ENCODE measurements at regions not wholly inside any gene's neighbourhood (a gene's known extent, or its start where the extent isn't known, plus 50 kb on each side); places are given as distances from the start of the nearest gene placed in this dataset.
"Not testable (repeated sequence)": the region's sequence is repeated elsewhere in the genome, so short reads cannot be mapped to it uniquely, and the experiment has no call there.

DNA sequence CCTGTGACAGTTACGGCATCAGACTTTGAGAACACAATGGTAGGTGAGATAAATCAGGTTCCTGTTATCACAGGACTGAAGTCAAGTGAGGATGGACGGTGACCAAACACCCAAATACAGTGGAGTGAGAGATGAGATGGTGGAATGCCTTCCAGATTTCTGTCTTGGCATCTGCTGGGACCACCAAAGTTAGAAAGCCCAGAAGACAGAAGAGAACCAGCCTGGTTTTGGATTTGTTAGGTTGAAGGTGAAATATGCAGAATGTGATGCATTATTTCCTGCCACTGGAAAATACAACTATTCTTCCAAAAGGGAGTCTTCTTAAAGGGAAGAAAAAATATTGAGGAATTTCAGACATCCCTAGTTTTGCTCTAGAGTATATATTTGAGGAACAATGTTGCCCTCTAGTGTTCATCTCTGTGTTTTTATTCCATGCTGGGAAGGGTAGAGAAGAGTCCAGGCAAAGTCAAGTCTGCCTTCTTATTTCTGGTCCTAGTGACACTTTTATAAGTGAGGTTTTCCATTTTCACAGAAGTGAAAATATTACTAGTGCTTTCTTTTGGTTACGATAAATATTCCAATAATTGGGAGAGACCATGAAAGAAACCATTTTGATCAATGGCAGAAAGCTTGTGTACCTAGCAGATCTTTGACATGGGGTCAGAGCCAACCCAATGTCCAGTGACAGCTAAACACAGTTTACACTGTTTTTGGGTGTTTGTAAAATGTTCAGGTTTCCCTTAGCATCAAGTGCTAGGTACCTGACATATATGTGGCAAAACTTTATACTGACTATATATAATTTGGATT lies 142.3 kb upstream of the ANKH start:
- FAIRE-seq = peak; percentile 89

DNA sequence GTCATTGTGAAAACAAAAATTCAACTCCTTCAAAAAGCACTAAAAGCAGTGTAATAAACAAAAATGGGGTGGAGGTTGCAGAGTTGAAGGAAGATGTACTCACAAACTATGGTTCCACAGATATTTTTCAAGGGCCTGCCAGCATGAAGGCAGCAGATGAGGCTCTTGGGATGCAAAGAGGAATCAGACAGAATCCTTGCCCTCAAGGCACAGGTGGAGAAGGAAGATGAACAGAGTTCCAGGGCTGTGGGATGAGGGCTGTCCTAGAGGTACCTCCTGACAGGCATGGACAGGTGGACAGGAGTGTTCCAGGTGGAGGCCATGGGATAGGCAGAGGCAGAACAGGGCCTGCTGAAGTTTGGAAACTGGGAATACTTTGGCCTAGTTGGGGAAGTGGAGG lies 140.5 kb upstream of the ANKH start:
- FAIRE-seq = no peak

DNA sequence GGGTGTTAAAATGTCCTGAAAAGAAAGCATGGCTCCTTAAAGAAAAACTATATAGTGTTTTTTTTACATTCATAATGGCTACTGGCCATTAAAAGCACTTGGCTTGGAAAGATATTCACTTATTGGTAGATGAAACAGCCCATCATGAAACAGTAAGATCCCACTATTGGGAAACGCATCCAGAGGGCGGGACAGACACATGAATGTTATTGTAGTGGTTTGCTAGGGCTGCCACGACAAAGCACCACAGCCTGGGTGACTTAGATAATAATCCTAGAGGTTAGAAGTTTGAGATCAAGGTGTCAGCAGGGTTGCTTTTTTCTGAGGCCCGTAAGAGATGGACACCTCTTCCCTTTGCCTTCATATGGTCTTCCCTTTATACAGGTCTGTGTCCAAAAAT lies 139.4 kb upstream of the ANKH start:
- FAIRE-seq = no peak

DNA sequence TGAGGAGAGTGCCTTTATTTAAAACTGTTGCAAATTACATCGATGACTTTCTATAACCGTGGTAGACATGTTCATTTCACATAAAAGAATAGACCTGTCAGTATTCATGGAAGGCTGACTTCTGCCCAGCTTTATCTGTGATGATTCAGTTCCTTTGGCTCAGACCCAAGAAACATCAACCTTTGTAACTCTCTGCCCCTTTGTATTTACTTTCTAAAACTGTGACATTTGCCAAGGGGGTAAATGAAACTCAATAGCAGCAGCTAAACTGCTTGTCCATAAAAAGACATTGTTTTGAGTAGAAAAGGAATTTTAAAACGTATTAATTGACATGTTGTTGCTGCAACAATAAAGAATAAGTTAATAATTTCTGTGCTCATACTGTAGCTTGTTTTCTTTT lies 137.8 kb upstream of the ANKH start:
- FAIRE-seq = no peak

DNA sequence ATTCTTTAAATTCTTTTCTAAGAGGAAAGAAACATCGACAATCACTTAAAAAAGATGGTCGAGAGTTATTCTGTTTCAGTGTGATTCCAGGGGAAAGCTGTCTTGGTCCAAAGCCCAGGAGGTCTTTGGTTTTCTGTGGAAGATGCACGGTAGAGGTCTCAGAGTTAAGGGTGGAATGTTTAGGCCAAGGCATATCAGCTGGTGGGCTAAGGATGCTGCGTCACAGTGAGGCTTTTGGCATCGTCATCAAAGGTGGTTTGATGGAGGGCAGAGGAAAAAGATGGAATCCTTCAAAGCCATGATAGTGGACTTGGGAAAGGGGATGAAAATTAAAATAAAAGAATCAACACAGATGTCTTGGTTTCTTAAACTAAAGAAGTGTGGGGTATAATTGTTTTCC lies 137.3 kb upstream of the ANKH start:
- no peak for FAIRE-seq

DNA sequence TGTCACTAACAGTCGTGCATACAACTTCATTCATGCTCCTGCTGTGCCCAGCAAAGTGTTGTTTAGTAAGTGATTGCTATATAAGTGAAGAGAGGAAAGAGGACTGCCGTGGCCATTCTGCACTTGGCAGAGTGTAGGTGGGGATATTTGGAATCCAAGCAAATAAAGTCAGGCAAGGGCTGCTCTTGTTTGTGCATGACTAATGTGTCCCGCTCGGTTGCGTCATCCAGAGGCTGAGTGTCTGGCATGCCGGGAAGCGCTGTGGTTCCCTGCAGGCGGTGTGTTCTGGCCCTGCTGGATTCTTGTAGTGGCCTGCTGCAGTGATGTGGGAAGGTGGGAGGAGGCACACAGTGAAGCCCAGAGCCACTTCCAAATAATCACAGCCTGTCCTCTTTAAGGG lies 136.9 kb upstream of the ANKH start:
- FAIRE-seq = no peak

DNA sequence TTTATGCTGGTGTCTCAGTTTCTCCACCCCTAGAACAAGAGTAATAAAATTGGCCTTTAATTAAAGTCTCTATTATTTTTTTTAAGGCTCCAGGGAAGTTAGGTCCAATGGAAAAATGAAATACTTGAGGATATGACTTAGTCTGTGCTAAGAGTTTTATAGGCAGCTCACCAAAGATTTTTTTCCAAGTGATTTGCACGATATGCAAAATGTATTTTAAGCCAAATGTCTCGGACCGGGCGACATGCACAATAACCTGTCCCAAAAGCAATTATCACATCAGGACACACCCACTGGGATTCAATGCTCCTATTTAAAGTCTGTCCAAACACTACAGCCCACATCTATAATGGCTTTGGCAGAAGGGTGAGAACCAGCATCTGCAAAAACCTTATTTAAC lies 136.1 kb upstream of the ANKH start:
- no peak for FAIRE-seq

DNA sequence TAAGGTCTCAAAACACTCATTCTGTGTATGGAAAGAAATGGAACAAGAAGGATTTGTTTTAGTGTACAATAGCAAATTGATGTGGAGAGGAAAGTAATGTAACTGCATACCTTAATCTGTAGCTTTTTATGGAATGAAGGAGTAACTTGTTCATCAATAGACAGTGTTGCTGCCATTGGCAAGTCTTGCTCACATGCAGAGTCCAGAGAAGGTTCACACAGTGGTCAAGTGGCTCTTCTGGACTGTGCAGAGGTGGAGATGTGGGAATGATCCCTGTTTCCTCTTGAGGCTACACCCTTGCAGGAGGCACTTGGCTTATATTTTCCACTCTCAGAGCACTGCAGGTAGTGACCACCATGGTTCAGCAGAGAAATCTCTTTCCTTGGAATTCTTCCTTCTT lies 132.9 kb upstream of the ANKH start:
- no peak for FAIRE-seq

DNA sequence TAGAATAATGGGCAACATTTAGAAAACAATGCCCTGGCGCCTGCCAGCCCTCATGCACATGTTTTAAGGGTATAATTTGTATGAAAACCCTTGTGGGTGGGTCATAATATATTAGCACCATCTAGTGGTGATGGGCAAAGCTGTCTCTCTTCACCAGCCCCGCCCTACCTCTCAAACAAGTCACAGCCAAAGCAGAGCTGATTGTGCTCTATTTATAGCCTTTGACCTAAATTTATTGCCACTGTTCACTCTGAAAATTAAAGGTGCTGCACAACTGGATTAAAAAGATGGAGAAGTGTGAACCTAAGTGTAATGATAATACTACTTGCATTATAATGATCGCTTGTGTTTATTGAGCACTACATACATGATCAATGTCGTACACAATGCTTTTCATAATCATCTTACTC lies 131.9 kb upstream of the ANKH start:
- no peak for FAIRE-seq

DNA sequence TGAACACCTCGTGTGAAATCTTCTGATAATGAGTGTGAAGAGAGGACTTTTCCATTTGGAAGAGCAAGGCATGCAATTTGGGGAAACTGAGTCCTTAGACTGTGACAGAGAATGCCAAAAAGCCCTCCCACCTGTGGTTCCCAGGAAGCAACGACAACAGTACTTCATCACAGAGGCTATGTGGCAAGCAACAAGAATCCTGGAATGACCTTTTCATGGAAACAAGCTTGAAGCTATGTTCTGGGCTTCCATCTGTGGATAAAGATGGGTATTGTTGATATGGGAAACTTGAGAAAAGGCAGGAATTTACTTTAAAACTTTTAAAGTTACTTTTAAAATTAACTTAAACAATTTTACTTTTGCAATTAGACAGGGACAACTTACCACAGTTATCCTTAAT lies 131.2 kb upstream of the ANKH start:
- FAIRE-seq = no peak

DNA sequence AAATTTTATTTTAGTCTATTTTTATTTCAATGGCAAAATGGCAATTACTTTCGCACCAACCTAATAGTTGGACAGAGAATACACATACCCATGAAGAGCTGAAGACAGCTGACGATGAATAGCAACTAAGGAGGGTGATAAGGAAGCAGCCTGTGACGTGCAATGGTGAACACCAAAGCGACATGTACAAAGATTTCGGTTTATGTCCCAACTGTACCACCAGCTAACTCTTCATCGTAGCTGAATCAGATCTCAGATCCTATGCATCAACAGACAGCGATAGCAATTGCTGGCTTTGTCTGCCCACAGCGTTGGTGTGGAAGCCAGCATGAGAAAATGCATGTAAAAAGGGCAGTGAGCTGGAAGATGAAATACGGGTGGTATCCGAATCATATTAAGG lies 130.6 kb upstream of the ANKH start:
- FAIRE-seq = no peak

DNA sequence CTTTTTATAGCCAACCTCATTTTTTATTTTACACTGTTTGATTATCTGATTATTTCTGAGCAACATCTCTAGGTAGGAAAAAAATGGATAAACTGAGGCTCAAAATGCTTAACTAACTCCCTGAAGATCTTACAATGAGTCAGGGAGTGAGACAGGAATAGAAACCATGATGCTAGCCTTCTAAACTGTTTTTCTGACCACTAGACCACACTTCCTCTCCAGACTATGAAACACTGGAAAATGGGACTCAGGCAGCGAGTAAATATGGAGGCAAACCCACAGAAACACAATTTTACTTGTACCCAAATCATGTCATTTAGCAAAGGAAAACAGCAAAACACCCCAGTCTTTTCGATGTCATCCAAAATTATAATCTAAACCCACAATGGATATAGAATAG lies 129.9 kb upstream of the ANKH start:
- FAIRE-seq = no peak

DNA sequence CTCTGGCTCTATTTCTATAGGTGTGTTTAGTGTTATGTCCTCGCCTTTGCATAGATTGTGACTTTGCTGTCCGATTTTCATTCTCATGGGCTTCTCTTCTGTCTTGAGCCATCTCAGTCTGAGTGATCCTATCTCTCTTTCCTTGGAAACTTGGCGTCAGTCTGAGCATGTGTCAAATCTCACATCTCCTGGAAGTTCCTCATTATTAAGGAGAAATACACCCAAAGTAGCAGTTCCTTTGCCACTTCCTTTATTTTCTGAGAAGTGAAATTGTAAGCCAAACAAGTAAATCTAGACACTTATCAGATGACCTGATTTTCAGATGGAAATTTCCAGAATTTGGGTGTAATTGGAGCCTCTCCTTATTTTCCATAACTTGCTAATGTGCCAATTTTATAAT lies 126.9 kb upstream of the ANKH start:
- FAIRE-seq = no peak

DNA sequence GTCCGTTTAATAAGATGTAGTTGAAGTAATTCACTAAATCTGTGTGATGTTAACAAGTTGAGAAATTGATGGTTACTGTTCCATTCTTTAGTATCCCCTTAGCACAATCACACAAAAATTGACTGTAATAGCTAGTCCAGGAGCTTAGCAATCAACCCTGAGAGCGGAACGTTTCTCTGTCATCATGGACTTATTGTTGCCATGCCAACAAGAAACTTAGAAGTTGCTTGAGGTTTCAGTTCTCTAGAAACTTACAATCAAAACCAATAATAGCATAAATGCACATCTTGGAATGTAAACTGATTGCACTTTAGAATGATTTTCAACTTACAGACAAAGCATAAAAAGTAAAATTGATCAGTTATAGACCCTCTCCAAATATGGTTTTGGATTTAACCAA lies 125.4 kb upstream of the ANKH start:
- no peak for FAIRE-seq

DNA sequence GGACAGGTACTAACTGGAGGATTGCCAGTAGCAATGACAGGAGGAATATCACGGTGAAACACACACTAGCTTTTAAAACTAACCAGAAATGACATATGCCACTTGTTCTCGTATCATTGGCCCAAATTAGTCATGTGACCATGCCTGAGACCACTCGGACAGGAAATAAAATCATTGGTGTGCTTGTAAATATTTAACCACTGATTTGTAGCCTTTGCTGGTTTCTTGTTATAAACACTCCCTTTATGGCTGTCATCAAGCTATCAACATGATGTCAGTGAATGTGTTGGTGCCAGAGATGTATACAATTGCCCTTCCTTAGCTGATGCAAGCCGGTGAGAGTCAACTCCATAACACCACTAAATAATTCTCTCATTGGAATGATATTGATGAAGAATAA lies 123.7 kb upstream of the ANKH start:
- FAIRE-seq = no peak

DNA sequence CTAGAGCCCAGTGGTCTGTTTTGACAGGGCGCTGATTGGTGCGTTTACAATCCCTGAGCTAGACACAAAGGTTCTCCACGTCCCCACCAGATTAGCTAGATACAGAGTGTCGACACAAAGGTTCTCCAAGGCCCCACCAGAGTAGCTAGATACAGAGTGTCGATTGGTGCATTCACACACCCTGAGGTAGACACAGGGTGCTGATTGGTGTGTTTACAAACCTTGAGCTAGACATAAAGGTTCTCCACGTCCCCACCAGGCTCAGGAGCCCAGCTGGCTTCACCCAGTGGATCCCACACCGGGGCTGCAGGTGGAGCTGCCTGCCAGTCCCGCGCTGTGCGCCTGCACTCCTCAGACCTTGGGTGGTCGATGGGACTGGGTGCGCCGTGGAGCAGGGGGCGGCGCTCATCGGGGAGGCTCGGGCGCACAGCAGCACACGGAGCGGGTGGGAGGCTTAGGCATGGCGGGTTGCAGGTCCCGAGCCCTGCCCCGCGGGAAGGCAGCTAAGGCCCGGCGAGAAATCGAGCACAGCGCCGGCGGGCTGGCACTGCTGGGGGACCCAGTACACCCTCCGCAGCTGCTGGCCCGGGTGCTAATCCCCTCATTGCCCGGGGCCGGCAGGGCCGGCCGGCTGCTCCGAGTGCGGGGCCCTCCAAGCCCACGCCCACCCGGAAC lies 122.0 kb upstream of the ANKH start:
- not testable (repeated sequence) for FAIRE-seq

DNA sequence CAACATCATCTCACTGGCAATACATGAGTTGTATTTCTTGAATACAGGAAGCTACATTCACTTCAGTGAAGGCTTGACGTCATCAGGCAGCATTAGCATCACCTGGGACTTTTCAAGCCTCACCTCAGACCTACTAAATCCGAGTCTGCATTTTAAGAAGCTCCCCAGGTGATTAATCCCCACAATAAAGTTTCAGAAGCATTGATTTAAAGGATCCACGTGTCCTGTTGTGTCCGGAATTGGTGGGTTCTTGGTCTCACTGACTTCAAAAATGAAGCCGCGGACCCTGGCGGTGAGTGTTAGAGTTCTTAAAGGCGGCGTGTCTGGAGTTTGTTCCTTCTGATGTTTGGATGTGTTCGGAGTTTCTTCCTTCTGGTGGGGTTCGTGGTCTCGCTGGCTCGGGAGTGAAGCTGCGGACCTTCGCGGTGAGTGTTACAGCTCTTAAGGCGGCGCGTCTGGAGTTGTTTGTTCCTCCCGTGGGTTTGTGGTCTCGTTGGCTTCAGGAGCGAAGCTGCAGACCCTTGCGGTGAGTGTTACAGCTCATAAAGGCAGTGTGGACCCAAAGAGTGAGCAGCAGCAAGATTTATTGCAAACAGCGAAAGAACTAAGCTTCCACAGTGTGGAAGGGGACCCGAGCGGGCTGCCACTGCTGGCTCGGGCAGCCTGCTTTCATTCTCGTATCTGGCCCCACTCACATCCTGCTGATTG lies 121.3 kb upstream of the ANKH start:
- FAIRE-seq = not testable (repeated sequence)

DNA sequence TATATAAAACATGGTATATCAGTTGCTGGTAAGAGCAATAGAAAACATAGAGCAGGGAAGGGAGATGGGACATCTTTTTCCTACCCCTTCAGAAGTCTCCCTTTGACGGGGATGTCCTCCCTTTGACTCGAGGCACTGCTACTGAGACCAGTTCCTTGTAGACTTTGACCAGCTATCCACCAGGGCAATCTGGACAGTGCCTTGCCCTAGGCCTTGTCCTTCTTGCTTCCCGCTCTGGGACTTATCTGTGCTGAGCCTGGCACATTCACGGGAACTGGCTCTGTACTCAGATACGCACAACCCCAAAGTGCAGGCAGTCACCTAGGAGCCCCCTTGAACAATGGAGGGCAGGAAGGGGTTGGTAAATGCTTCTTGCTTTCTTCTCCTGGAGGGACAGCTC lies 116.6 kb upstream of the ANKH start:
- no peak for FAIRE-seq

DNA sequence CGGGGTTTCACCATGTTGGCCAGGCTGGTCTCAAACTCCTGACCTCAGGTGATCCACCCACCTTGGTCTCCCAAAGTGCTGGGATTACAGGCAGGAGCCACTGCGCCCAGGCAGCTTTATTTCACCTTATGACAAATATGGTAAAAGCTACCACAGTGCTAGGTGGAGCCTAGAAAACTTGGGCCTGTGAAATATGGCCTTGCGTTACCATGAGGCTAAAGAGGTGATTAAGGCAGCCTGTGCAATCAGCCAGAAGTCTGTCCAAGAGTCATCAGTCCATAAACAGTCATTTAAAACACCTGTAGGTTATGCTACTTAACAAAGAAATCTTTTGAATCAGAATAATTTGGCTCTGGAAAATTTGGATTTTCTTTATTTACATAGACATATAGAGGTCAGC lies 114.8 kb upstream of the ANKH start:
- no peak for FAIRE-seq

DNA sequence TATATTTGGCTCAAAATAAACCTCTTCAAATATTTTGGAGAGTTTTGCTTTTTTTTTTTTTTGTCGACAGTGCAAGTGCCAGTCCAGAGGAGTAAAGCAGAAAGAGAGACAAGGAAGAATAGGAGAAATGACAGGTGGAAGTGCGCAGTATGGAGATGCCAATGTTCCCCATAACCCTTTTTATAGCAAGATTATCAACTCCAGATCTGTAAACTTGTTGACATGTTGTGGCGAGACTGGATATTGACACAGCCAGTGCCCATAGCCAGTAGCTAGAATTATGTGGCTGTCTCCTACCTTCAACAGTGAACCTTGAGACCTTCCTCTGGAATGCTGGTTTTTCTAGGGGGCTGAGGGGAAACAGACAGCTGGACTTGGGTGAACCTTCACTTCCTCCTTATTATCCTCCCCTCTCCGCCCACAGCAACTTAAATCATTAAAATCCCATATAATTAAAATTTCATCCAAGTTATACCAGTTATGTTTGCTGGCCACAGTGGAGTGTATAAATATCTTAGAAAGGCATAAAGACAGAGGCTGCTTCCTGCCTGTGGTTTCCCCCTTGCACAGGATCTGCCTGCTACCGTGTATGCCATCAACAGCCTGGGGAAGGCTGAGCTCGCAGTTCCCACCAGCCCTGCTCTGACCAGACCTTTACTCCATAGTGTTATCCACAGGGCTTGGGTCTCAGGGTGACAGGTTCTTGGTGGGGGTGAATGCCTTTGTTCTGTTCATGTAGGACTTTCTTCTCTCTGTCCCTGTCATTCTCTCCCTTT lies 112.3 kb upstream of the ANKH start:
- no peak for FAIRE-seq

DNA sequence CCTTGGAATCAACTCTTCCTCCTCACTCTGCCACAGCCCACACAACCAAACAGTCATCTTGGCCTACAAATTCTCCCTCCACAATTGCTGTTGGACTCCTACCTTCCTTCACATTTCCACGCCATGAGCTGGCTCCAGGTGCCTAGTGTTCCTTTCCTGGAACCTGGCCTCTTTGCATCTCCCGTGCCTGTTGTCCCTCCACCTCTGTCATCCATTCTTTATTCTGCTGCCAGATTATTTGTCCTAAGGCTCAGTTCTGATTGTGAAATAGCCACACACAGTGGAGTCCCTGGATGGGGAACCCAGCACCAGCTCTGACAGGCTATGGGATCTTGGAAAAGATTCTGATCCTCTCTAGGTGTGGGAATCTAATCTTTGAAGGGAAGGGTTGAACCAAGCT lies 109.1 kb upstream of the ANKH start:
- no peak for FAIRE-seq

DNA sequence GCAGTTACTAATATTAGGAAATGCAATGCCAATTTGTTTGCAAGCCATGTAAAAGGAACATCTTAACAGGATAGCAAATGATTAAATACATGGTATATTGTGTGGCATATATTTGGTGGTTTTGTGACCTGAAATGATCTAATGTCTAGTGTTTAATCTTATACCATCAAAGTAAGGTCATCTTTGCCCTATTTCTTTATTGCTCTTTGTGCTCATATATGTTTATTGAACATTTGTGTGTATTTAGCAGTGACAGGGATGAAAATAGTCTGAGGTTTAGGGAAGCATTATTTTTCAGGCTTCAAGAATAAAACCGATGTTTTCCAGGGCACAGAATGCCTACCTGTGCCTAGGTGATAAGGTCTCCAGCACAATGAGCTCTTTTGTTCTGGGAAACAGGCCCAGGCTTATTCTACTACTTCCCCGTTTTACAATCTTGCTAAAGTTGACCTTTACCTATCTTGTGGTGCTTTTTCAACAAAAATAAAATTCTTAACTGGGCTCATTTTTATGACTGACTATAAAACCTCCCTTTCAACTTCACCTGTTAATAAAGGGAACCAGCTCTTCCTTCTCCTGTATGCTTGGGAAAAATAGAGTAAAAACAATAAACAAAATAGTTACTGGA lies 105.6 kb upstream of the ANKH start:
- FAIRE-seq = no peak

DNA sequence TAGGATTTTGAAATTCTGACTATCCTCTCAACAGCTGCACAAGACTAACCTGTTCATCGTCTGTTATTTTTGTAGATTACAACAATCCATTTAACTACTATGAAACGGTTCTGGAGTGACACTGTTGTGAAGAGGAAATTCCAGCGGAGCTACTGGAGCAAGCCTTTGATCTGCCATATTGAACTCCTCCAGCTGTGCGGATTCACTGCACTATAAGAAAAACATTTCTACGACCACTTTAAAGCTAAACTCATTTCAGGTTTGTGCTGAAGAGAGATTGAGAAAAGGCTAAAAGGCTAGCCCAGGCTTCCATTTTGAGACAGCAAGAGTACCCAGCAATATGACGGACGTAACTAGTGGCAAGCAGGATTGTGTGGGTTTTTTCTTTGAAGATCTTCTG lies 104.9 kb upstream of the ANKH start:
- no peak for FAIRE-seq
